Epithelial cell of esophagus (primary cell): ENCODE measurements at regions not wholly inside any gene's neighbourhood (a gene's known extent, or its start where the extent isn't known, plus 50 kb on each side); places are given as distances from the start of the nearest gene placed in this dataset.

ENCODE experiments used
- DNase-seq: peaks from one replicate; pipeline ENCODE4 v3.0.0; 2010; ENCODE audit warnings: low read depth
- H3K4me3 ChIP-seq: 2 replicates; pipeline ENCODE4 v1.5.1; 2011; ENCODE audit warnings: mild to moderate bottlenecking, low read length, control low read depth
- TF ChIP-seq, protein P1 (sequence below): IDR thresholded peaks from 2 replicates; pipeline ENCODE4 v1.5.1; 2011; ENCODE audit warnings: low read depth, mild to moderate bottlenecking, low read length, control low read depth, inconsistent platforms; ENCODE audit not compliant: insufficient read depth; ENCODE audit errors: missing control alignments

DNA sequence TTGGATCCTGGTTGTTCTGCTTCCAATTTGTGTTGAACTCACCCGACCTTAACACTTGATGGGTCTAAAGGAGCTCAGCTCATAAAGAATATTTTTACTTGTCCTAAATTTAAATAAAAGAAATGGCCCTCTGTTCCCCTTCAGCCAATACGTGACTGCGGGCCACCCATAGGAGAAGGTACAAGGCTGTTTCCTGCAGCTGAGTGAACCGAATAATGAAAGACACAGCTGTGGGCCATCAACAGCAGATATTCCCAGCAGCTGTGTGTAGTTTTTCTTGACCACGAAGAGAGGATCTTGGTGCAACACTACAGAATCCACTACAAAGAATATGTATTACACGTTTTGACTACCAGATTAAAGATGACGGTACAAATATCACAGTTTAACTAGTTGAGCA lies 1431.6 kb downstream of the CDH11 start:
- no peak for DNase-seq
- TF ChIP-seq, protein P1, sequence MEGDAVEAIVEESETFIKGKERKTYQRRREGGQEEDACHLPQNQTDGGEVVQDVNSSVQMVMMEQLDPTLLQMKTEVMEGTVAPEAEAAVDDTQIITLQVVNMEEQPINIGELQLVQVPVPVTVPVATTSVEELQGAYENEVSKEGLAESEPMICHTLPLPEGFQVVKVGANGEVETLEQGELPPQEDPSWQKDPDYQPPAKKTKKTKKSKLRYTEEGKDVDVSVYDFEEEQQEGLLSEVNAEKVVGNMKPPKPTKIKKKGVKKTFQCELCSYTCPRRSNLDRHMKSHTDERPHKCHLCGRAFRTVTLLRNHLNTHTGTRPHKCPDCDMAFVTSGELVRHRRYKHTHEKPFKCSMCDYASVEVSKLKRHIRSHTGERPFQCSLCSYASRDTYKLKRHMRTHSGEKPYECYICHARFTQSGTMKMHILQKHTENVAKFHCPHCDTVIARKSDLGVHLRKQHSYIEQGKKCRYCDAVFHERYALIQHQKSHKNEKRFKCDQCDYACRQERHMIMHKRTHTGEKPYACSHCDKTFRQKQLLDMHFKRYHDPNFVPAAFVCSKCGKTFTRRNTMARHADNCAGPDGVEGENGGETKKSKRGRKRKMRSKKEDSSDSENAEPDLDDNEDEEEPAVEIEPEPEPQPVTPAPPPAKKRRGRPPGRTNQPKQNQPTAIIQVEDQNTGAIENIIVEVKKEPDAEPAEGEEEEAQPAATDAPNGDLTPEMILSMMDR = no peak
- no peak overlapping the region for H3K4me3 ChIP-seq

DNA sequence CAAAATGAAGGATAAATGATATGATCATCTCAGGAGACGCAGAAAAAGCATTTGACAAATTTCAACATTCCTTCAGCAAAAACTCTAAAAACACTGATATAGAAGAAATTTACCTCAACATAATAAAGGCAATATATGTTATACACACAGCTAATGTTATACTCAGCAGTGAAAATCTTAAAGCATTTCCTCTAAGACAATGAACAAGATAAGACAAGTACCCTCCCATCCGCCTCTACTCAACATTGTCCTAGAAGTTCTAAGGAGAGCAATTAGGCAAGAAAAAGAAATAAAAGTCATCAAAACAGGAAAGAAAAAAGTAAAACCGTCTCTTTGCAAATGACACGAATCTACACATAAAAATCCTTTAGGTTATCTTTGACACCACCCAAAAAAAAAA lies 1432.8 kb downstream of the CDH11 start:
- peak; percentile 40 for DNase-seq
- H3K4me3 ChIP-seq = no peak overlapping the region
- TF ChIP-seq, protein P1 = no peak

DNA sequence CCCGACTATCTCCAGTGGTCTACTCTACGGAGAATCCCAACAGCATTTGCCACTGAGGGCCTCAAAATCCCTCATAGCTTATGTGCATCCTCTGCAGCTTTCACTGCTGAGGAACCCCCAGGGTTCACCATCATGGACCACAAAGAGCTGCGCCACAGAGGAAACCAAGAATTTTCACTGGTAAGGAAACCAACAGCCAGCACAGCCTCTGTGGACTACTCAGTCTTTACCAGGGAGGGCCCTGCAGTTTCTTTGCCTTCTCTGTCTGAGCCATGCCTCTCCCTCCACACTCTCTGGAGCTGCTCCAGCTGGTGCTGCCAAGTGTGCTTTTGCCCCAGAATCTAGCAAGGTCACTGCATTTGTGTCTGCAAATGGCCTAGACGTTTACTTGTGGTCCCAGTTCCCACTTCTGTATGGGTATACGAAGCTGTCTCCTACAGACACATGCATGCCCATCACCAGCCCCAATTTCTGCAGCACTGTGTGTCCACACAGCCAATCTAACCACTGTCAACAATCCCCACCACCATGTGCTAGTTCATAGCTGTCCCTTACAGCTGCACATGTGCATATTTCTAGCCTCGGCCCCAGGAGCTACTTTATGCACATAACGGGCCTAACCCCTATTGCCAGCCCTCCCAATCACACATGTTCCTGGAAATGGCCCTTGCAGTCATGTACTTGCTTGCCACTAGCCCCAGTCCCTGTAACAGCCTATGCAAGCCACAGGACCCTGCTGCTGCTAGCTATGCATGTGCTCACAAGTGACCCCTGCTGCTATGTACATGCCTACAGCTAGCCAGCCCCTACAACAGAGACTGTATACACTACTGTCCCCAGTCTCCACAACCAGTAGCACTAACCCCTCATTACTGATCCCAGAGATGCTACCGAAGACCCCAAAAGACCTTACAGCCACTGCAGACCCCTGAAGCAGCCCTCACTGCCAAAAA lies 1437.4 kb downstream of the CDH11 start:
- H3K4me3 ChIP-seq = no peak overlapping the region
- no peak for DNase-seq
- TF ChIP-seq, protein P1 = no peak

DNA sequence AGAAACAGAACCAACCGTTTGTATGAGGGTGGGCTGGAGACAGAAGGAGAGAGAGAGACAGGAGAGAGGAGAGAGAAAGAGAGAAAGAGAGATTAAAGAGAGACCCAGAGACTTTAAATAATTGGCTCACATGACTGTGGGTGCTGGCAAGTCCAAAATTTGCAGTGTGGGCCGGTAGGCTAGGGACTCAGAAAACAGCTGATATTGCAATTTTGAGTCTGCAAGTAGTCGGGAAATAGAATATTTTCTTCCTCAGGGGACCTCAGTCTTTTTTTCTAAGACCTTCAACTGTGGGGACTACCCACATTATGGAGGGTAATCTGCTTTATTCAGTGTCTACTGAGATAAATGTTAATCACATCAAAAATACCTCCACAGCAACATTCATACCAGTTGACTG lies 1439.0 kb downstream of the CDH11 start:
- no peak for DNase-seq
- no peak overlapping the region for H3K4me3 ChIP-seq
- TF ChIP-seq, protein P1 = no peak

DNA sequence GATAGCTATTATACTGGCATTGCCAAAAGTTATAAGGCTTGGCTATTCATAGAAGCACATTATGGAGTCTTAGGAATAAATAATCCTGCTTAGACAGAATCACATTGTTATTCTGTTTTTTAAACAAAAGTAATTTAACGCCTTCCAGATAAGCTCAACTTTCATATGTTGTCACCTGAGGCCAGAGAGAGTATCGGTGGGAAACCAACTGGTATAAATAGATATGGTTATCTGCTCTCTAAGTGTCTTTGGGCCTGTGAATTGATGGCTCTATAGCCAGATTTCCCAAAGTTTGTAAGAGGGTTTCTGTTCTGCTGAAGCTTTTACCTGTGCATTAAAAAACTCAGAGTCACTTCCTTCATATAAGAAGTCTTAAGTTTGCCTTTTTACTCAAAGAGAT lies 1449.4 kb downstream of the CDH11 start:
- no peak for DNase-seq
- no peak overlapping the region for H3K4me3 ChIP-seq
- TF ChIP-seq, protein P1 = no peak

DNA sequence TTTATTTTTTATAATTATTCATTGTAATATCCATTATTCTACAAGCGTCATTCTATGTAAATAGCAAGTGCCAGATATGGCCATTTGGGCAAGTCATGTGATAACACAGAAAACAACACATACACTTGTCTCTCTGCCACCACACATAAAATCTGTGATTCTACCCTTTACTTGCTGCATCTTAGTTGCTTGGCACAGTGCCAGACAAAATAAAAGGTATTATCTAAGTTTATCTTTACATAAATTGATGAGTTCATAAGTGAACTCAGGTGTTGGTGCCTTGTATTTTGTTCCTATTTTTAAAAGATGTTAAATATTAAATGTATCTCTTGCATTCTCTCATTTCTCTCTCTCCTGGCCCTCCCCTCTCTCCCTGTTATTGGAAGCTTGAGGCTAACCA lies 1458.7 kb downstream of the CDH11 start:
- TF ChIP-seq, protein P1 = no peak
- H3K4me3 ChIP-seq = no peak overlapping the region

DNA sequence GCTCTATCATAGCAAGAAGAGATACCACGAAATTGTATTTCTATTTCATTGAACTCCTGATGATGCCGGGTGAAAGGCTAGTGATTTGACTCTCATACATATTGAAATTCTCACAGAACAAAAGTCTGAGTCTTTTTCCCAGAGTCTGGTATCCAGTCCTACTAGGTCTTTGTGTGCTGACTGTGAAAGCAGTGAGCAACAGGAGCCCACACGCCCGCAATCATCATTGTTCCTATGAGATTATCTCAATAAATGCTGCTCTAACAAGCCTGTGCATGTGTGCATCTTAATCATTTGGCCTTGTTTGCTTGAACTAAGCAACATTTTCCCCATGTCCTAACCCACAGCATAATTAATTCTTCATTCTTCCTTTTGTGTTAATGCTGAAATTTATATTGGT lies 1466.0 kb downstream of the CDH11 start:
- H3K4me3 ChIP-seq = no peak overlapping the region
- TF ChIP-seq, protein P1 = no peak
- peak; percentile 93 for DNase-seq

More for the DNA sequence above, 1458.7 kb downstream of the CDH11 start:
- no peak for DNase-seq
